GM12872 (cell line): ENCODE measurements at regions not wholly inside any gene's neighbourhood (a gene's known extent, or its start where the extent isn't known, plus 50 kb on each side); places are given as distances from the start of the nearest gene placed in this dataset.

ENCODE experiments used
- TF ChIP-seq, protein P1 (sequence below): IDR thresholded peaks from 3 replicates; pipeline ENCODE4 v1.5.1; 2011; ENCODE audit warnings: low read depth, mild to moderate bottlenecking, low read length, moderate library complexity; ENCODE audit not compliant: insufficient read depth

DNA sequence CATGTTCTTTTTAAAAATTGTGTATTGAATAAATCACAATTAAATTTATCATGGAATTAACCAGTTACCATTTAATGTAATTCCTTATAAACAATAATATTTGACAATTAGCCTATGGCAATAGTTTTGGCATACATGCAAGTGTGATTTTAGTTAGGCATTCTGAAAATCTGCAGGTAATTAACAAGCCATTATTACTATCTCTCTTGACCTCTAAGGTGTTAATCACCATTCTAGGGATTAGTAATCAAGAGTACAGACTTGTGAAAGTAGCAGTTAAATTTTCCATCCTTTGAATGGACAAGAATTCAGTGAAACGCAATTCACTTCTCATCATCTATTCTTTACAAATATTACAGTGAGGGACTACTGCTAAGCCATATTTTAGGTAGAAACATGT, 127.7 kb upstream of the CHST9 start:
- TF ChIP-seq, protein P1, sequence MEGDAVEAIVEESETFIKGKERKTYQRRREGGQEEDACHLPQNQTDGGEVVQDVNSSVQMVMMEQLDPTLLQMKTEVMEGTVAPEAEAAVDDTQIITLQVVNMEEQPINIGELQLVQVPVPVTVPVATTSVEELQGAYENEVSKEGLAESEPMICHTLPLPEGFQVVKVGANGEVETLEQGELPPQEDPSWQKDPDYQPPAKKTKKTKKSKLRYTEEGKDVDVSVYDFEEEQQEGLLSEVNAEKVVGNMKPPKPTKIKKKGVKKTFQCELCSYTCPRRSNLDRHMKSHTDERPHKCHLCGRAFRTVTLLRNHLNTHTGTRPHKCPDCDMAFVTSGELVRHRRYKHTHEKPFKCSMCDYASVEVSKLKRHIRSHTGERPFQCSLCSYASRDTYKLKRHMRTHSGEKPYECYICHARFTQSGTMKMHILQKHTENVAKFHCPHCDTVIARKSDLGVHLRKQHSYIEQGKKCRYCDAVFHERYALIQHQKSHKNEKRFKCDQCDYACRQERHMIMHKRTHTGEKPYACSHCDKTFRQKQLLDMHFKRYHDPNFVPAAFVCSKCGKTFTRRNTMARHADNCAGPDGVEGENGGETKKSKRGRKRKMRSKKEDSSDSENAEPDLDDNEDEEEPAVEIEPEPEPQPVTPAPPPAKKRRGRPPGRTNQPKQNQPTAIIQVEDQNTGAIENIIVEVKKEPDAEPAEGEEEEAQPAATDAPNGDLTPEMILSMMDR, result no peak

DNA sequence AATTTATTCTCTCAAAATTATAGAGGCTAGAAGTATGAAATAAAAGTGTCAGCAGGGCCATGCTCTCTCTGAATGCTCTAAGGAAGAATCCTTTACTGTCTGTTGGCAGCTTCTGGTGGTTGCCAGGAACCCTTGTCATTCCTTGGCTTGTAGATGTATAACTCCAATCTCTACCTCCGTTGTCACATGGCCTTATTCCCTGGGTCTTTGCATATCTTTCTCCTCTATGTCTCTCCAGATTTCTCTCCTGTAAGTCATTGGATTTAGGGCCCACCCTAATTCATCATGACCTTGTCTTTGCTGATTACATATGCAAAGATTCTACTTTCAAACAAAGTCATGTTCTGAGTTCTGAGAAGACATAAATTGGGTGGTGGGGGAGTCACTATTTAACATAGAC, 127.0 kb upstream of the CHST9 start:
- TF ChIP-seq, protein P1, result no peak

DNA sequence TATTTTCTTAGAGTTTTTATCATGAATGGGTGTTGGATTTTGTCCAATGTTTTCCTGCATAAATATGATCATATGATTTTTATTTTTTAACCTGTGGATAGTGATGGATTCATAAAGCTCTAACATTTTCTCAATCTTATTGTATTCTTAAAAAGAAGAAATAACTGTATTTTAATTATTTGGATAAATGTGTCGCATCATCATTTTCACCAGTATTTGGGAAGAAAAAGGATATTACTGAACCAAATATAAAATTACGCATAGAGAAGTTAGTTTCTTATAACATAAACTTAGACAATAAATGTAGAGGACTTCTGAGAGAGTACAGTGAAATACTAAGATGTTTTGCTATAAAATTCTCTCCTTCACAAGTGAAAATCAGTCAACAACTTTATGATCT, 126.0 kb upstream of the CHST9 start:
- TF ChIP-seq, protein P1, result no peak

DNA sequence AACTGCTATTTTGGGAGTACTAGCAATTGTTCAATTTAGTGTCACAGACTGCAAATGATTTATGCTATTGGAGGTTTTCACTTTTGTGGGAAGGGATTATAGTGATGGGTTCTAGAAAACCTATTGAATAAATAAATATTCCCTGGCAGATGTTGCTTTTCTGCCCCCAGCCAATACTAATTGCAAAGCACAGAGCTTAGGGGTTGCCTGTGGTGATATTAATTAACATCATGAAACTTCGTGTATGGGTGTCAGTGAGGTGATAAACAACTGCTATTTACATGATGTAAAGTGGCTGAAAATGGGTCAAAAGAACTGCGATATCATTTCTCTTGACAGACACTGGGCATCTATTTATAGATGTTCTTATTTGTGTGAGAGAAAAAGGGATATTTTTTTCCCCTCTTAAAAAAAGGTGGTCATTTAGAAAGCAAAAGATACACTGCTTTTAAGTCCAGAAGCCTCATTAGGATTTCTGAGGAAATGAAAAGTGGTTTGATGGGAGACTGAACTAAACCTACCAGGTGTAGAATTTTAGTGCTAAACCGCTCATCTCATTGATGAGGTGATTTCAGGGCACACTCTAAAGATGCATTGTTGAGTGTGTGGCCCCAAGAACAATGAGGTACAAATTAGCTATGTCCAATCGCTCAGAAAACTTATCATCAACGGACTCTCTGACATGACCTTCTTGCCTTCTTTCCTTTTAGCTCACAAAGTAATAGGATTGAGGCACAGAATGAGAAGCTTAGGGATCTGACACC, 116.7 kb upstream of the CHST9 start:
- TF ChIP-seq, protein P1, result no peak

DNA sequence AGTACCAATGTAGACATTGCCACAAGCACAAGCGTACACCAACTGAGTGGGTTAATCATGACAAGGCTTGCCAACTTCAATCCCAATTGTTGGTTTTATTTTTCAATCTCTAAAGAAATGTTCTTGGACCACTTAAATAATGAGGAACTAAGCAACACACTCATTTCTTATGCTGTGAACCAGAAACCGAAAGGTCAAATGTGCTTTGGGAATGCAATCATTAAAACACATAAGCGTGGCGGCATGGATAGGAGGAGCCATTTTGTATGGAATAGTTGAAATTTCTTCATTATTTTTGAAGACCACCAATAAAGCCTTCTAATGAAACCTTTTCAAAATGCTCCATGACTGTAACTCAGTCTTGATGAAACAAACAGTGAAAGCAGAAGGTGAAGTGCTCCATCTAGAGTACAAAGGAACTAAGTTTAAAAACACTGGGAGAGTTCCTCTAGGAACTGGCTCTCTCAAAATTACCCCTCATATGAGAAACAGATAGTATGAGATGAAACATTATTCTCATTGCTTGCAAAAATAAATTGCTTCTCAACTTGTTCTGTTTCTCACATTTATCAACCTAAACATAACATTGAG, 113.2 kb upstream of the CHST9 start:
- TF ChIP-seq, protein P1, result no peak

DNA sequence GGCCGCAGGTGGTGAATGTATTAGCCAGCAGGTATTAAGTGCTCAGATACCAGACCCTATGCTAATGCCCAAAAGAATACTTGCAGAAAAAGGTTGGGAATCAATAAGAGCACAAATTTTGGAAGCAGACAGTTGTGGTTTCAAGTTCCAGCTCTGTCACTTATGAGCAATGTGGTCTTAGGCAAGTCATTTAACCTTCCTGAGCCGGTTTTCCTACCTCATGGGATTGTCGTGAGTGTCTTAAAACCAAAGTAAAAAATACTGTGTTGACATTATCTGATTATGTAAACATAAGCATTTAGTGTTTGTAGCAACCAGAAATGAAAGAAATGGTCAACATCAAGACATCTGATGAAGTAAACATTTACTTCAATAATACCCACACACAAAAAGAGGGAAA, 93.0 kb upstream of the CHST9 start:
- TF ChIP-seq, protein P1, result no peak

DNA sequence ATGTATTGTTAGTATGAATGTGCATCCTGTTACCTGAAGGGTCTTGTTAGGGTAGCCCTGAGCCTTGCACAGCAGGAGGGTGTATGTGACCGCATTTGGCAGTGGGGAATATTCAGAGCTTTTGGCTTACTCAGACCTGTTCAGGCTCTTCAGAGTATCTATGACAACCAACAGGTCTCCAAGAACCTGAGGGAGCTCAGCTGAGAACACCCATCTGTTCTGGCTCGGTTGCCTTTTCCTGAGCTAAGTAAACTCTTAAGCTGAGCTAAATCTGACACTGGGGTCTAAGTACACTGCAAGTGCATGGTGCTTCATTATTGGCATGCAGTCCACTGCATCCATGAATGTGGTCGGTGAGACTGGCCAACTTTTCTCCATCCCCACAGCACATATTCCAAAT, 92.4 kb upstream of the CHST9 start:
- TF ChIP-seq, protein P1, result no peak
